ENCODE measurements at regions not wholly inside any gene's neighbourhood (a gene's known extent, or its start where the extent isn't known, plus 50 kb on each side); places are given as distances from the start of the nearest gene placed in this dataset.

DNA sequence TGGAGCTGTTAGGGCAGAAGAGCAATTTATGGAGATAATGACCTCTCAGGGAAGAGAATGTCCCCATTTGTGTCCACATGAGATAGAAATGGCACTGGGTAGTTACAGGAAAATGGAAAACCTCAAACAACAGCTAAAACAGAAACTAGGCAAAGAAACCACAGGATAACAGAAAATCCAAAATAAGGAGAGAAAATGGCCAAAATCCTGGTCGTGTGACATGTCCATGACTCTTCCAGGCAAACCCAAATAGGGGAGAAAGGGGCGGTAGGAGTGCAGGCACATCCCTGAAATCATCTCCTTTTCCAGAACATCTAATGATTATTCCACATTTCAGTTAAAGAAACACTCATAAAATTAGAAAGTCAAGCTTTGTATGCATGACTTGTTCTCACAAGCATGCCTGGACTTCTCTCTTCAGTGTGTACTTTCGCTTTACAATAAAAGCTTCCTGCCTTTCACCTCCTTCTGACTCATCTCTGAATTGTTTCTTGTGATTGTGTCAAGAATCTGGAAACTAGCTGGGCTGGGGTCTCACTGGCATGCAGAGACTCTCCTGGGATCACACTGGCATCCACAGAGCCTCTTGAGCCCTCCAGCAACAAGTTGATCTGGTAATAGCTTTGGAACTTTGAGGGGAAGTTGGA, 171.4 kb upstream of the ZP4 start:
- no peak overlapping the region for H3K4me3 ChIP-seq (replicated peaks in 1 of 2; ENCODE audit: low read depth in 2 of 2, low read length in 2 of 2)
- TF ChIP-seq, protein P1, sequence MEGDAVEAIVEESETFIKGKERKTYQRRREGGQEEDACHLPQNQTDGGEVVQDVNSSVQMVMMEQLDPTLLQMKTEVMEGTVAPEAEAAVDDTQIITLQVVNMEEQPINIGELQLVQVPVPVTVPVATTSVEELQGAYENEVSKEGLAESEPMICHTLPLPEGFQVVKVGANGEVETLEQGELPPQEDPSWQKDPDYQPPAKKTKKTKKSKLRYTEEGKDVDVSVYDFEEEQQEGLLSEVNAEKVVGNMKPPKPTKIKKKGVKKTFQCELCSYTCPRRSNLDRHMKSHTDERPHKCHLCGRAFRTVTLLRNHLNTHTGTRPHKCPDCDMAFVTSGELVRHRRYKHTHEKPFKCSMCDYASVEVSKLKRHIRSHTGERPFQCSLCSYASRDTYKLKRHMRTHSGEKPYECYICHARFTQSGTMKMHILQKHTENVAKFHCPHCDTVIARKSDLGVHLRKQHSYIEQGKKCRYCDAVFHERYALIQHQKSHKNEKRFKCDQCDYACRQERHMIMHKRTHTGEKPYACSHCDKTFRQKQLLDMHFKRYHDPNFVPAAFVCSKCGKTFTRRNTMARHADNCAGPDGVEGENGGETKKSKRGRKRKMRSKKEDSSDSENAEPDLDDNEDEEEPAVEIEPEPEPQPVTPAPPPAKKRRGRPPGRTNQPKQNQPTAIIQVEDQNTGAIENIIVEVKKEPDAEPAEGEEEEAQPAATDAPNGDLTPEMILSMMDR (IDR thresholded peaks at IDR 0.05; ENCODE audit: low read depth, low read length) = no peak
- no peak for DNase-seq (ENCODE audit: low read depth in 2 of 2)

DNA sequence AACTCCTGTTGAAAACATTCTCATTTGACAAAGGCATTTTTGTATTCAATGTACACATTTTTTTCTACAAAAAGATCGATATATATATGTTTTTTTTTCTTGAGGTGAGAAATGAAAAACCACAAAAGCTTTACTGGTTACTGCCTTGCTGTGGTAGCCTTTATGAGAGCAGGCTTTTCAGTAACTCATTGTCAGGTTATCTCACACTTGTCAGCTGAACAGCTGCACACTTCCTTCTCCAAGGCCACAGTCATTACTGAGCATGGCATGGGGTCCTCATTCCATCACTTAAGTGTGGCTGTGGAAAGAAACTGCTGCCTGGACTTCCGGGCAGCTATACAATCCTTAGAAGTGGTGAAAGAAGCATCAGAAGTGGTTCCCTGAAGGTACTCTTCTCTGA, 169.3 kb upstream of the ZP4 start:
- TF ChIP-seq, protein P1 (IDR thresholded peaks at IDR 0.05; ENCODE audit: low read depth, low read length) = no peak
- no peak for DNase-seq (ENCODE audit: low read depth in 2 of 2)

DNA sequence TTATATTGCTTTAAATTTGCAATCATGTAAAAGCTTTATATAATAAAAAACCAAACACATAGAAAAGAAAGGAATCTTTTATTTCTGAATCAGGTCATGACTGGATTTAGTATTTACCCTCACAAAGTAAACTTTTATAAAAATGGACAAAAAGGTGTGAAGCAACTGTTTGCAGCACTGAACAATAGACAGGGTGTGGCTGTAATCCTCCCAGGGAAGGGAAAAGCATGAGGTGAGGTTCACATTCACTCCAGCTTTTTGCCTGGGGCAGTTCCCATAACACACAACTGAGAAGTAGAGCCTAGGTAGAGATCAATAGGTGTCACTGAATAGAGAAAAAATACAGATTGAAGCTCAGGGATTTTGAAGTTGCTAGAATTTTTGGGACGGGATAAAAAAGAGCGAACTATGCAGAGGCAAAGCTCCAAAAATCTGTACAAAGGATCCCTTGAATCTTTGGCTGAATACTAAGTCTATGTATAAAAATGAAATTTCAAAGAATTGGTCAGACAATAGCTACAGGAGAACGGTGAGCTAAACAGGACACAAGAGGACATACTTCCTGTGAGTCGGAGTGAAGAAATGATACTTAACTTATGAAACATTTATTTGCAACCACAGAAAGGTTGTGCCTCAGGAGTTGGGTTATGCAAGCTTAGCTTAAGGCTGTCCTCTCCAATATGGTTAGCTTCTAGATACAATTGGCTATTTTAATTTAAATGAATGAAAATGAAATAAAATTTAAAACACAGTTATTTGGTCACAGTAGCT, 162.0 kb upstream of the ZP4 start:
- DNase-seq (ENCODE audit: low read depth in 2 of 2) = no peak
- TF ChIP-seq, protein P1 (IDR thresholded peaks at IDR 0.05; ENCODE audit: low read depth, low read length) = no peak
- no peak overlapping the region for H3K4me3 ChIP-seq (replicated peaks in 1 of 2; ENCODE audit: low read depth in 2 of 2, low read length in 2 of 2)

More for the DNA sequence above, 169.3 kb upstream of the ZP4 start:
- no peak overlapping the region for H3K4me3 ChIP-seq (replicated peaks in 1 of 2; ENCODE audit: low read depth in 2 of 2, low read length in 2 of 2)

DNA sequence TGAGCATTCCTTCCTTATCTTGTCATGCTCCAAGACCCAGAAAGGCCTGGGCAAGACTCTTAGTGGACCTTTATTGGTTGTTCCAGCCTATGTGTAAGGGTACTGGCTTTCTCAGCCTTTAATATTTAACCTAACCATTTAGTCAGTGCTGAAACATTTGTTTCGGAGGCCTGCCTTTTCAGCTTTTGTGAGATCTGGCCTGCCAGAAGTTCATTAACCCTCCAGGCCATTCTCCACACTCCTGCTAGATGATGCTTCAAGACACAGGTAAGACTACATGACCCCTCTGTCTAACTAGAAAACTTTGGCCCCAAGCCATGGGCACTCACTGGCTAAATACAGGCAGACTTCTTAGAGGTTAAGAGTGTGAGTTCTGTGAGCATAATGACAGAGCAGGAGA, 138.4 kb upstream of the ZP4 start:
- no peak for DNase-seq (ENCODE audit: low read depth in 2 of 2)
- TF ChIP-seq, protein P1 (IDR thresholded peaks at IDR 0.05; ENCODE audit: low read depth, low read length) = no peak
- H3K4me3 ChIP-seq (replicated peaks in 1 of 2; ENCODE audit: low read depth in 2 of 2, low read length in 2 of 2) = no peak overlapping the region

DNA sequence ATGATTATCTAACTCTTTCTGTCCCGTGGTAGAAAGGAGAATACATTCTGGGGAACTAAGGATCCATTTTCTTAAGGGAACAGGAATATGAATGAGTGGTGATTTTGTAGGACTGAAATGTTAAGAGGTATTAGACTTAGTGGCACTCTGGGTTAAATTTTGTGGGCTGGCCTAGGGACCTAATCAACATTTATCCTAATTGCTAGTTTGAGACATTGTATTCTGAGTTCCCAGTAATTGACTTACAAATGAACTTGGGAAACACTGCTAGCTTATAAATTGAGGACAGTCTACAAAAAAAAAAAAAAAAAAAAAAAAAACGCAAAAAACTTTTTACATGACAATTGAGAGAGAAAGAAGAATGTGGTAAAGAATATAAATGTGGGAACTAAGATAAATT, 136.6 kb upstream of the ZP4 start:
- TF ChIP-seq, protein P1 (IDR thresholded peaks at IDR 0.05; ENCODE audit: low read depth, low read length) = no peak
- H3K4me3 ChIP-seq (replicated peaks in 1 of 2; ENCODE audit: low read depth in 2 of 2, low read length in 2 of 2) = no peak overlapping the region
- no peak for DNase-seq (ENCODE audit: low read depth in 2 of 2)

DNA sequence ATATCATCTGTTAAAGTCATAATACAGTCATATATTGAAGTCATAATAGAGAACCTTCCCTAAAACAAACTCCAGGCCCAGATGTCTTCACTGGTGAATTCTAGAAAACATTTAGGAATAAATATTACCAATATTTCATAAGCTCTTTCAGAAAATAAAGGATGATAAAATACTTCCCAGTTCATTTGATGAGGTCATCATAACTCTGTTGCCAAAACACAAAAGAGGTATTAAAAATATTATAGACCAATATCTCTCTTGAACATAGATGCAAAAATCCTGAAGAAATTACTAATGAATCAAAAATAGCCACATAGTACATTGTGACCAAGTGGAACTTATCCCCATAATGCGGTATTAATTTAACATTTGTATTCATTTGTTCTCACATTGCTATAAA, 132.4 kb upstream of the ZP4 start:
- TF ChIP-seq, protein P1 (IDR thresholded peaks at IDR 0.05; ENCODE audit: low read depth, low read length) = no peak
- DNase-seq (ENCODE audit: low read depth in 2 of 2) = no peak
- no peak overlapping the region for H3K4me3 ChIP-seq (replicated peaks in 1 of 2; ENCODE audit: low read depth in 2 of 2, low read length in 2 of 2)

All from cardiac fibroblast (primary cell).